HepG2 (cell line): ENCODE measurements at regions not wholly inside any gene's neighbourhood (a gene's known extent, or its start where the extent isn't known, plus 50 kb on each side); places are given as distances from the start of the nearest gene placed in this dataset.

Experiments
- FOSL1 ChIP-seq: sonication (generic); formaldehyde crosslinking; IDR thresholded peaks from 2 replicates; pipeline ENCODE4 v1.9.0; 2021; ENCODE audit warnings: missing genetic modification reagents, borderline replicate concordance
- FOSL2 ChIP-seq: sonication (generic); formaldehyde crosslinking; IDR thresholded peaks from 2 replicates; pipeline ENCODE4 v1.4.0; 2020; ENCODE audit warnings: missing genetic modification reagents
- NPAS2 ChIP-seq: sonication (generic); formaldehyde crosslinking; IDR thresholded peaks from 2 replicates; pipeline ENCODE4 v1.8.0; 2022; ENCODE audit warnings: mild to moderate bottlenecking, missing genetic modification reagents, borderline replicate concordance
- SKI ChIP-seq: fragments of 450-650 bp; IDR thresholded peaks from one replicate; pipeline ENCODE4 v1.6.1; 2018; ENCODE audit warnings: mild to moderate bottlenecking; ENCODE audit not compliant: partially characterized antibody
- TOE1 ChIP-seq: sonication (generic); formaldehyde crosslinking; IDR thresholded peaks from 2 replicates; pipeline ENCODE4 v1.4.0; 2020; ENCODE audit warnings: mild to moderate bottlenecking, missing genetic modification reagents
- YEATS4 ChIP-seq: sonication (generic); formaldehyde crosslinking; IDR thresholded peaks from 2 replicates; pipeline ENCODE4 v1.4.0; 2020; ENCODE audit warnings: missing genetic modification reagents, borderline replicate concordance
- ZMYM2 ChIP-seq: sonication (generic); formaldehyde crosslinking; IDR thresholded peaks from 2 replicates; pipeline ENCODE4 v1.8.0; 2022; ENCODE audit warnings: mild to moderate bottlenecking, missing genetic modification reagents
- ZNF484 ChIP-seq: sonication (generic); formaldehyde crosslinking; IDR thresholded peaks from 2 replicates; pipeline ENCODE4 v1.5.1; 2020; ENCODE audit warnings: mild to moderate bottlenecking, low read depth, missing genetic modification reagents, borderline replicate concordance
- ZNF781 ChIP-seq: sonication (generic); formaldehyde crosslinking; IDR thresholded peaks from 2 replicates; pipeline ENCODE4 v1.5.1; 2020; ENCODE audit warnings: borderline replicate concordance, mild to moderate bottlenecking, missing genetic modification reagents; ENCODE audit errors: not compliant biosample characterization
- TF ChIP-seq, protein P1 (sequence below): sonication (generic); formaldehyde crosslinking; IDR thresholded peaks from 2 replicates; pipeline ENCODE4 v1.4.0; 2020; ENCODE audit warnings: mild to moderate bottlenecking, low read depth, missing genetic modification reagents
- TF ChIP-seq, protein P2 (sequence below): IDR thresholded peaks from 2 replicates; pipeline ENCODE4 v1.6.1; 2016; ENCODE audit warnings: low read depth, missing genetic modification reagents, missing compliant biosample characterization

DNA sequence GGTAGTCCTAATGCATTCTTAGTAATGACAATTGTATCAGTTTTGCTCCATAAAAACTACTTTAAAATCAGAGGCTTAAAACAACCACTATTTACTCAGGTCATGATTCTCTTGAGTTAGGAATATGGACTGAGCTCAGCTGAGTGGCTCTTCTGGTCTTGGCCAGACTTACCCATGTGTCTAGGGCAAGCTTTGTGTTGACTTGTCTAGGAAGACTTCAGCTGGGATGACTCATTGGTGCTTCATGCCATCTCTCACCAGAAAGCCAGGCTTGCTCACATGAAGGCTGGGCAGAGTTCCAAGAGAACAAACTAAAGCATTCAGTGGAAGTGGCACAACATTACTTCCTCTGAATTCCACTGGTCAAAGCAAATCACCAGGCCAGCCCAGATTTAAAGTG is 155.3 kb downstream of the DHX35 start (continued):
- TF ChIP-seq TOE1 (no peak), ZNF484 (CRISPR knock-in tag) (no peak), FOSL1 (CRISPR knock-in tag) (peak; percentile 58; the same call in 1 of the 2 replicates), SKI (peak; percentile 30), ZNF781 (CRISPR knock-in tag) (no peak), ZMYM2 (CRISPR knock-in tag) (no peak), NPAS2 (CRISPR knock-in tag) (no peak), FOSL2 (CRISPR knock-in tag) (peak; percentile 90), YEATS4 (CRISPR knock-in tag) (no peak)
- TF ChIP-seq, protein P1, sequence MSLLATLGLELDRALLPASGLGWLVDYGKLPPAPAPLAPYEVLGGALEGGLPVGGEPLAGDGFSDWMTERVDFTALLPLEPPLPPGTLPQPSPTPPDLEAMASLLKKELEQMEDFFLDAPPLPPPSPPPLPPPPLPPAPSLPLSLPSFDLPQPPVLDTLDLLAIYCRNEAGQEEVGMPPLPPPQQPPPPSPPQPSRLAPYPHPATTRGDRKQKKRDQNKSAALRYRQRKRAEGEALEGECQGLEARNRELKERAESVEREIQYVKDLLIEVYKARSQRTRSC (CRISPR knock-in tag): no peak
- TF ChIP-seq, protein P2, sequence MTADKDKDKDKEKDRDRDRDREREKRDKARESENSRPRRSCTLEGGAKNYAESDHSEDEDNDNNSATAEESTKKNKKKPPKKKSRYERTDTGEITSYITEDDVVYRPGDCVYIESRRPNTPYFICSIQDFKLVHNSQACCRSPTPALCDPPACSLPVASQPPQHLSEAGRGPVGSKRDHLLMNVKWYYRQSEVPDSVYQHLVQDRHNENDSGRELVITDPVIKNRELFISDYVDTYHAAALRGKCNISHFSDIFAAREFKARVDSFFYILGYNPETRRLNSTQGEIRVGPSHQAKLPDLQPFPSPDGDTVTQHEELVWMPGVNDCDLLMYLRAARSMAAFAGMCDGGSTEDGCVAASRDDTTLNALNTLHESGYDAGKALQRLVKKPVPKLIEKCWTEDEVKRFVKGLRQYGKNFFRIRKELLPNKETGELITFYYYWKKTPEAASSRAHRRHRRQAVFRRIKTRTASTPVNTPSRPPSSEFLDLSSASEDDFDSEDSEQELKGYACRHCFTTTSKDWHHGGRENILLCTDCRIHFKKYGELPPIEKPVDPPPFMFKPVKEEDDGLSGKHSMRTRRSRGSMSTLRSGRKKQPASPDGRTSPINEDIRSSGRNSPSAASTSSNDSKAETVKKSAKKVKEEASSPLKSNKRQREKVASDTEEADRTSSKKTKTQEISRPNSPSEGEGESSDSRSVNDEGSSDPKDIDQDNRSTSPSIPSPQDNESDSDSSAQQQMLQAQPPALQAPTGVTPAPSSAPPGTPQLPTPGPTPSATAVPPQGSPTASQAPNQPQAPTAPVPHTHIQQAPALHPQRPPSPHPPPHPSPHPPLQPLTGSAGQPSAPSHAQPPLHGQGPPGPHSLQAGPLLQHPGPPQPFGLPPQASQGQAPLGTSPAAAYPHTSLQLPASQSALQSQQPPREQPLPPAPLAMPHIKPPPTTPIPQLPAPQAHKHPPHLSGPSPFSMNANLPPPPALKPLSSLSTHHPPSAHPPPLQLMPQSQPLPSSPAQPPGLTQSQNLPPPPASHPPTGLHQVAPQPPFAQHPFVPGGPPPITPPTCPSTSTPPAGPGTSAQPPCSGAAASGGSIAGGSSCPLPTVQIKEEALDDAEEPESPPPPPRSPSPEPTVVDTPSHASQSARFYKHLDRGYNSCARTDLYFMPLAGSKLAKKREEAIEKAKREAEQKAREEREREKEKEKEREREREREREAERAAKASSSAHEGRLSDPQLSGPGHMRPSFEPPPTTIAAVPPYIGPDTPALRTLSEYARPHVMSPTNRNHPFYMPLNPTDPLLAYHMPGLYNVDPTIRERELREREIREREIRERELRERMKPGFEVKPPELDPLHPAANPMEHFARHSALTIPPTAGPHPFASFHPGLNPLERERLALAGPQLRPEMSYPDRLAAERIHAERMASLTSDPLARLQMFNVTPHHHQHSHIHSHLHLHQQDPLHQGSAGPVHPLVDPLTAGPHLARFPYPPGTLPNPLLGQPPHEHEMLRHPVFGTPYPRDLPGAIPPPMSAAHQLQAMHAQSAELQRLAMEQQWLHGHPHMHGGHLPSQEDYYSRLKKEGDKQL (CRISPR knock-in tag): no peak
- TF ChIP-seq, all 625 proteins: peak for 5
